Right lobe of liver (tissue), 6 donors: ENCODE measurements at regions not wholly inside any gene's neighbourhood (a gene's known extent, or its start where the extent isn't known, plus 50 kb on each side); places are given as distances from the start of the nearest gene placed in this dataset.

ENCODE experiments used
- ATAC-seq, 4 donors: fragments of 200-7000 bp; cut with Tn5 transposase; one replicate each; pipeline ENCODE4 v1.9.1; 2020; ENCODE audit warnings: mild to moderate bottlenecking in 4 of 4, moderate library complexity in 4 of 4
- DNase-seq, 3 donors: peaks; one replicate each; pipeline ENCODE4 v3.0.0-alpha.2; 2020
- H3K27ac ChIP-seq, 3 donors: fragments of 200-600 bp; one replicate each; pipeline ENCODE4 v1.8.0; 2022
- H3K27me3 ChIP-seq, 2 donors: fragments of 200-600 bp; one replicate each; pipeline ENCODE4 v1.8.0; 2022
- H3K36me3 ChIP-seq, 4 donors: fragments of 200-600 bp; sonication (generic) in 1 of 4; one replicate each; pipeline versions ENCODE4 v1.5.1 to v1.8.0; 2017 to 2022; ENCODE audit warnings: control low read depth in 1 of 4
- H3K4me1 ChIP-seq, 4 donors: fragments of 200-600 bp; sonication (generic) in 1 of 4; one replicate each; pipeline versions ENCODE4 v1.5.1 to v1.8.0; 2017 to 2022; ENCODE audit warnings: control low read depth in 1 of 4
- H3K4me3 ChIP-seq, 3 donors: fragments of 200-600 bp; one replicate each; pipeline ENCODE4 v1.8.0; 2022
- H3K9me3 ChIP-seq, 4 donors: fragments of 200-600 bp; sonication (generic) in 1 of 4; one replicate each; pipeline versions ENCODE4 v1.5.1 to v1.8.0; 2017 to 2022; ENCODE audit warnings: control low read depth in 1 of 4
- CTCF ChIP-seq, 4 donors: fragments of 200-600 bp in 3 of 4; fragments of 450-650 bp in 1 of 4; IDR thresholded peaks; one replicate each; pipeline versions ENCODE4 v1.5.1 to v1.8.0; 2016 to 2022; ENCODE audit warnings: antibody characterized with exemption in 4 of 4, mild to moderate bottlenecking in 2 of 4
- POLR2A ChIP-seq: fragments of 450-650 bp; IDR thresholded peaks from one replicate; pipeline ENCODE4 v1.6.1; 2017; ENCODE audit warnings: antibody characterized with exemption, mild to moderate bottlenecking
- WGBS: methylation state at CpG from one replicate; pipeline ENCODE4 v1.1.6; 2018; ENCODE audit warnings: low coverage, low lambda C conversion rate; ENCODE audit not compliant: insufficient coverage; ENCODE audit errors: missing lambda C conversion rate; 5-methylcytosine and 5-hydroxymethylcytosine counted together
- intact Hi-C, 2 donors: fragments of 100-400 bp; cut with DNase I; formaldehyde crosslinking; loops; one replicate each; pipeline versions ENCODE4 v1.11.2 to v1.14.1; 2022
- donor health status: DM: no; HTN: yes; CAD: no.
- donor health status: DM: no; HTN: no; CAD: no.
- donor health status: DM: no; HTN: no; CAD: no.
- donor health status: DM: no; HTN: yes; CAD: no.
- donor health status: DM: no; HTN: yes; CAD: no.

DNA sequence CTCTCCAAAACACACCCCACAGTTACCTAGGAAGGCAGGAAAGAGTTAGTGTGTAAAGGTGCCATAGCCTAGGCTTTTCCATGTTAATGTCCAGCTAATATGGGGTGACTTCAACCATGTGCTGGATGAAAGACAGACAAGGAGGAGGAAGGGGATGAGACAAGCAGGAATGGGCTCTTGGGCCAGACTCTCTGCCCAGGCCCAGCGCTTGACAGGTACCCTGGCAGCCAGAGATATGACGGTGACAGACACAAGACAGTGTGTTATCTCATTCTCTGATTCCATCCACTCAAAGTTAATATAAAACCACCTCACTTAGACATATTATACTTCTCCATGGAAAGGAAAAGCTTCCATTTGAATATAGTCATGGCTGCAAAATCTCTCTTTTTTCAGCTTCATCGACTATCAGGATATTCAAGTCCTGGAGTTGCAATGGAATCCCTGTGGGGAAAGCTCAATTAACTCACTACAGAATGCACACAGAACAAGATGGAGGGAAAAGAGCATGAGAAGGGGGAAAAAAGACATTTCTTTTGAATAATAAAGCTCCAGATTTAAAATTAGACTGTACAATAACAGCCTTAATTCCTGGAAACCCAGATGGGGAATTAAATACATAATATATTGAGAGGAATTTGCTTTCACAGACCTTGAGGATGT is 596.7 kb downstream of the TOX3 start:
- WGBS = 75% methylated on average over 2 of the region's 3 CpGs
- TF ChIP-seq POLR2A (no peak), CTCF (IDR thresholded peaks at IDR 0.05) (no peak)
- no peak for DNase-seq
- intact Hi-C loops = no loop called here
- no peaks in the 10 kb centered on the region for H3K36me3 ChIP-seq
- ATAC-seq = no peak
- no peak overlapping the region for H3K4me3 ChIP-seq
- no peaks in the 10 kb centered on the region for H3K4me1 ChIP-seq
- H3K27ac ChIP-seq = no peak overlapping the region
- no peaks in the 10 kb centered on the region for H3K27me3 ChIP-seq
- no peaks in the 10 kb centered on the region for H3K9me3 ChIP-seq

DNA sequence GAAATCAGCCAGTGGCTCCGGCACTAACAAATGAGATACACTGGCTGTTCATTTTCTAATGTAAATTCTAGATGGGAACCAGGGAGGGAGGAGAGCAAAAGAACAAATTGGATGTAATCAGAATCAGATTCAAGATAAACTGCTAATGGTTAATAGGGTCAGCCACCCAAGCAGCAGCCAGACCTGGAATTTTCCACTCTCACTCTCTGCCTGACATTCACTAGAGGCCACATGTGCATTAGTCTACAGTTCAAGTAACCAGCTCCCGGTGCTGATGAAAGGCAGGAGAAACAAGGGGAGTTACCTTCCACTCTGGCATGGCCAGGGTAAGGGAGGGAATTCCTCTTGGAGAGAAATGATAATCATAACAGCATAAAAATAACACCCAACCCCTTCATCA is 597.7 kb downstream of the TOX3 start:
- Histone ChIP-seq H3K27me3 (no peaks in the 10 kb centered on the region), H3K9me3 (no peaks in the 10 kb centered on the region), H3K27ac (no peak overlapping the region), H3K4me1 (no peaks in the 10 kb centered on the region), H3K4me3 (no peak overlapping the region), H3K36me3 (no peaks in the 10 kb centered on the region)
- WGBS = 54% methylated on average over 2 of the region's 2 CpGs
- TF ChIP-seq POLR2A (no peak), CTCF (IDR thresholded peaks at IDR 0.05) (no peak)
- intact Hi-C loops = no loop called here
- DNase-seq = no peak
- no peak for ATAC-seq

DNA sequence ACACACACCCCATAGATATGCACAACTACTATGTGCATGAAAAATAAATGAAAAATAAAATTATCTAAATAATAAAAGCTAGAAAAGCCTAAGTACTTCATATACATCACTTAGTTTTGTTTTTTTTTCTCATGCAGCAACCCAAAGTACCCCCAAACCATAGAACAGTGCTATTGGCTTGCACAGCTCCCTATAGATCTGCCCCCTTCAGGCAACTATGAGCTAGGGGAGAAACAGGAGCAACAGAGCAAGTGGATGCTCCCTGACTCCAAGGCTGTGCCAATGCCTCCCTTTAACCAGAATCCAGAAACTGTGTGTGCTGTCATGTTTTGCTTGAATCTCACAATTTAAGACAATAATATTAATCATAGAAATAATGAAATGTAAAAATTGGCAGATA is 605.5 kb downstream of the TOX3 start:
- intact Hi-C loops = no loop called here
- Histone ChIP-seq H3K4me1 (no peaks in the 10 kb centered on the region), H3K4me3 (no peak overlapping the region), H3K27ac (no peak overlapping the region), H3K36me3 (no peaks in the 10 kb centered on the region), H3K9me3 (no peaks in the 10 kb centered on the region), H3K27me3 (no peaks in the 10 kb centered on the region)
- DNase-seq (no peak), ATAC-seq (no peak)
- TF ChIP-seq CTCF (IDR thresholded peaks at IDR 0.05) (no peak), POLR2A (no peak)

GRCh38 chr16:51940183-51940582 is 606.8 kb downstream of the TOX3 start:
- DNase-seq (no peak), ATAC-seq (no peak)
- H3K36me3 ChIP-seq = no peaks in the 10 kb centered on the region
- H3K27me3 ChIP-seq = no peaks in the 10 kb centered on the region
- H3K9me3 ChIP-seq = no peaks in the 10 kb centered on the region
- H3K27ac ChIP-seq = no peak overlapping the region
- TF ChIP-seq CTCF (IDR thresholded peaks at IDR 0.05) = no peak
- no peak for TF ChIP-seq POLR2A
- intact Hi-C loops = no loop called here
- H3K4me1 ChIP-seq = no peaks in the 10 kb centered on the region
- WGBS = 14% methylated on average over 1 of the region's 1 CpG
- H3K4me3 ChIP-seq = no peak overlapping the region

DNA sequence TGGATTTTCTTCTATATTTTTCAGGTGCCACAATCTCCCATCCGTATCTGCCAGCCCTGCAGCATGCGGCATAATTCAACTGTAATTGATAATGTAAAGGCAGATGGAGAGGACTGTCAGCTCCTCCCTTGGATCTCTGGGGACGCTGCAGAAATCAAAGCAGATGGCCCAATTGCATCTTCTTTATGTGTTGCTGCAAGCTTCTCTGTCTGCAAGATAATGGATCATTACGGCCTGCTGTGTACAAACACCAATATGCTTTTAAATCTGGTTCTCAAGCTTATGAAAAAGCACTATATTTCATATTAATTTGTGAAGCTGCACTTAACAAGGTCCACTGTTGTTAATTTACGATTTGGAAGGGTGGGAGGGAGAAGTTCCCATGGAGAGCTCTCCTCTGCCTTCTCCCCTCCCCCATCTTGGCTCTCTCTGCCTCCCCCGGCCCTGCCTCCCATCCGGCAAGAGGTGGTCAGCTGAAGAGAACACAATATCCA is 607.5 kb downstream of the TOX3 start:
- Histone ChIP-seq H3K36me3 (no peaks in the 10 kb centered on the region), H3K27ac (no peak overlapping the region), H3K4me1 (no peaks in the 10 kb centered on the region), H3K9me3 (no peaks in the 10 kb centered on the region), H3K27me3 (no peaks in the 10 kb centered on the region), H3K4me3 (no peak overlapping the region)
- intact Hi-C loops = no loop called here
- TF ChIP-seq CTCF (IDR thresholded peaks at IDR 0.05) = no peak
- no peak for TF ChIP-seq POLR2A
- 39% methylated on average over 7 of the region's 7 CpGs for WGBS
- DNase-seq = no peak
- ATAC-seq = no peak
